ENCODE measurements at regions not wholly inside any gene's neighbourhood (a gene's known extent, or its start where the extent isn't known, plus 50 kb on each side); places are given as distances from the start of the nearest gene placed in this dataset.

DNA sequence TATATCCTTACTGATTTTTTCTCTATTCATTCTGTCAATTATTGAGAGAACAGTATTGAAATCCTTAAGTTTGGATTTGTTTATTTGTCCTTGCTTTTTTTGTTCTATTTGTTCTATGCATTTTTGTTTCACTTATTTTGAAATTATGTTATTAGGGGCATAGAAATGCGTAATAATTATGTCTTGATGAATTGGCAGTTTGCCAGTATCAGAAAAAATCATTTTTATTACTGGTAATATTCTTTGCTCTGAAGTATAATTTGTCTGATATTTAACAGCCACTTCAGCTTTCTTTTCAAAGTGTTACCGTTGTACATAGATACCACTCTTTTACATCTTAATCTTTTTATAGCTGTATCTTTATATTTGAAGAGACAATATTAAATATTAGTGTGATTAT, 2090.9 kb upstream of the WWC1 start:
- Histone ChIP-seq H3K9me3 (ENCODE audit: control insufficient read depth, low read depth, low read length) (no peaks in the 10 kb centered on the region), H3K36me3 (ENCODE audit: control insufficient read depth, insufficient read depth, low read length) (no peaks in the 10 kb centered on the region), H3K27me3 (ENCODE audit: control insufficient read depth, insufficient read depth, low read length) (no peaks in the 10 kb centered on the region), H3K4me3 (ENCODE audit: low read length) (no peak overlapping the region), H3K27ac (ENCODE audit: low read length) (no peak overlapping the region), H3K4me1 (ENCODE audit: control insufficient read depth, insufficient read depth, low read length) (no peaks in the 10 kb centered on the region)
- WGBS (ENCODE audit: insufficient coverage, low lambda C conversion rate), result 91% methylated on average over 2 of the region's 2 CpGs
- no peak for DNase-seq

DNA sequence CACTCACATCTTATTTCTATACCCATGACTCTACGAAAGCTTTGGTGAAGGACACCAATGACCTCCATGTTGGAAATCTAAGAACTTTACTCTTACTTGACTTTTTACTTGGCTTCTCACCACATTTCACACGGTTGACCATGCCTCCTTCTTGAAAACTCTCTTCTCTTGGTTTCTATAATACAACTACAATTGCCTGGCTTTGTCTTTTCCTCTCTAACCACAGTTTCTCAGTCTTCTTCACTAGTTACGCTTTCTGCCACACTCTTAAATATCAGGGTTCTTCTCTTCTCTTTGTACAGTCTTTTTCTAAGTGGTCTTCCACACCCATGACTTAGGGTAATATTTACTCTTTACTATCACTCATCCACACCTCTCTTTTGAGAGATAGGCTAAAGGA, 2079.8 kb upstream of the WWC1 start:
- DNase-seq, result no peak
- WGBS (ENCODE audit: insufficient coverage, low lambda C conversion rate), result 100% methylated on average over 2 of the region's 3 CpGs
- no peaks in the 10 kb centered on the region for H3K27me3 ChIP-seq (ENCODE audit: control insufficient read depth, insufficient read depth, low read length)

DNA sequence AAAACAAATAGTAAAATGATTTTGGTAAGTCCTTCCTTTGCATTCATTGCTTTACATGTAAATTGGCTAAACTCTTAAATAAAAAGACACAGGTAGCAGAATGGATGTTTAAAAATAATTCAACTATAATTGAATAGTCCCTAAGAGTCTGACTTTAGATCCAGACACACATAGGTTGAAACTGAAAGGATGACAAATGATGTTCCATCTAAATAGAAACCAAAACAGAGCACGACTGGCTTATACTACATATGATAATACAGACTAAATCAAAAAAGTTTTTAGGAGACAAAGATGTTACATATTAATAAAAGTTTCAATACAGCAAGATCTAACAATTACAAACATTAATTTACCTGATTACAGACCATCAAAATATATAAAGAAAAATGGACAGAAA, 2055.1 kb upstream of the WWC1 start:
- H3K36me3 ChIP-seq (ENCODE audit: control insufficient read depth, insufficient read depth, low read length), result no peaks in the 10 kb centered on the region
- H3K4me3 ChIP-seq (ENCODE audit: low read length), result no peak overlapping the region
- H3K9me3 ChIP-seq (ENCODE audit: control insufficient read depth, low read depth, low read length), result peaks cover 15% of the 10 kb centered on the region
- H3K27ac ChIP-seq (ENCODE audit: low read length), result no peak overlapping the region
- H3K27me3 ChIP-seq (ENCODE audit: control insufficient read depth, insufficient read depth, low read length), result no peaks in the 10 kb centered on the region
- WGBS (ENCODE audit: insufficient coverage, low lambda C conversion rate), result 33% methylated on average over 1 of the region's 1 CpG
- no peak for DNase-seq
- no peaks in the 10 kb centered on the region for H3K4me1 ChIP-seq (ENCODE audit: control insufficient read depth, insufficient read depth, low read length)

More for the DNA sequence above, 2079.8 kb upstream of the WWC1 start:
- H3K4me3 ChIP-seq (ENCODE audit: low read length), result no peak overlapping the region
- no peak overlapping the region for H3K27ac ChIP-seq (ENCODE audit: low read length)
- no peaks in the 10 kb centered on the region for H3K36me3 ChIP-seq (ENCODE audit: control insufficient read depth, insufficient read depth, low read length)
- H3K4me1 ChIP-seq (ENCODE audit: control insufficient read depth, insufficient read depth, low read length), result no peaks in the 10 kb centered on the region
- no peaks in the 10 kb centered on the region for H3K9me3 ChIP-seq (ENCODE audit: control insufficient read depth, low read depth, low read length)

DNA sequence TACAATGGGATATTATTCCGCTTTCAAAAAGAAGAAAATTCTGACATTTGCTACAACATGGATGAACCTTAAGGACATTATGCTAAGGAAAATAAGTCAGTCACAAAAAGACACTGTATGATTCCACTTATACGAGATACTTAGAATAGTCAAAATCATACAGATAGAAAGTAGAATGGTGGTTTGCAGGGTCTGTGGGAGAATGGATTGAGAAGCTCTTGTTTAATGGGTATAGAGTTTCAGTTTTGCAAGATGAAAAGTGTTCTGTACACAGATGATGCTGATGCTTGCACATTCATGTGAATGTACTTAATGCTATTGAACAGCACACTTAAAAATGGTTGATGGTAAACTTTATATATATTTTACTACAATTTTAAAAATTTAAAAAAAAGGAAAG, 2050.7 kb upstream of the WWC1 start:
- WGBS (ENCODE audit: insufficient coverage, low lambda C conversion rate), result no CpG with 5 or more reads among the region's 2 CpGs
- no peaks in the 10 kb centered on the region for H3K36me3 ChIP-seq (ENCODE audit: control insufficient read depth, insufficient read depth, low read length)
- peaks cover 4% of the 10 kb centered on the region for H3K9me3 ChIP-seq (ENCODE audit: control insufficient read depth, low read depth, low read length)
- no peaks in the 10 kb centered on the region for H3K4me1 ChIP-seq (ENCODE audit: control insufficient read depth, insufficient read depth, low read length)
- no peaks in the 10 kb centered on the region for H3K27me3 ChIP-seq (ENCODE audit: control insufficient read depth, insufficient read depth, low read length)
- no peak for DNase-seq
- no peak overlapping the region for H3K4me3 ChIP-seq (ENCODE audit: low read length)
- H3K27ac ChIP-seq (ENCODE audit: low read length), result no peak overlapping the region

DNA sequence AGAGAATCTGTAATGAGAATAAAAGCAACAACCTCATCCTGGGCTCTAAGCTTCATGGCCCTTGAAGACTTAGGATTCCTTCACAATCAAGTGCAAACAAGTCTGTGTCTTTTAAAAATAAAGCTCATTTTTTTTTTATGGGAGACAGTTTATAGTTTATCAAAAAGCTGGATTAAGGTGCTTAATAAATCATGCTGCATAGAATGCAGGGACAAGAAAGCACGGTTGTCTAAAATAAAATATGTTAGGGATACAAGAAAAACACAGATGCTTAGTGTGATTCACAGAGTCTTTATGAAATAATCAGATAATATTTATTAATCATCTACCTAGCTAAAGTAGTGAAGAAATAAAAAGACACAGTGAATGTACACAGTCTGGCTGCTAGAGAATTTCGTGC, 2045.9 kb upstream of the WWC1 start:
- Histone ChIP-seq H3K4me3 (ENCODE audit: low read length) (no peak overlapping the region), H3K9me3 (ENCODE audit: control insufficient read depth, low read depth, low read length) (no peaks in the 10 kb centered on the region), H3K27ac (ENCODE audit: low read length) (no peak overlapping the region), H3K27me3 (ENCODE audit: control insufficient read depth, insufficient read depth, low read length) (no peaks in the 10 kb centered on the region), H3K36me3 (ENCODE audit: control insufficient read depth, insufficient read depth, low read length) (no peaks in the 10 kb centered on the region), H3K4me1 (ENCODE audit: control insufficient read depth, insufficient read depth, low read length) (no peaks in the 10 kb centered on the region)
- DNase-seq, result no peak
- 75% methylated on average over 2 of the region's 2 CpGs for WGBS (ENCODE audit: insufficient coverage, low lambda C conversion rate)

DNA sequence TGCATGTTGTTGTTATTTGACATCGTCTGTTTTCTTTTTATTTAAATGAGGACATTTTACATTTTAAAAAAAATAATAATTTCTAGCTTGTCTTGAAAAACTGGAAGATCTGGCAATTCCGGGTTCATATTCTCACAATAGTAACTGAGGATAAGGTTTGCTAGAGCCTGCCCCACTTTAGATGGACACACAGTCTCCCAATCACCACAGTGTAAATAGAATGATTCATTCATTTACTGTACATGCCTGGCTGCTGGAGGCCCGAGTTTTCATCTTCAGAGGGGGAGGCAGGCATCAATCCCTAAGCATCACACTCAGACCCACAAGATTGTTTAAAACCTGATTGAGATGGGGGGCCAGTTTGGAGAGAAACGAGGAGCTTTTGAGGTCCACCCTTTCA, 2039.7 kb upstream of the WWC1 start:
- H3K27me3 ChIP-seq (ENCODE audit: control insufficient read depth, insufficient read depth, low read length), result no peaks in the 10 kb centered on the region
- H3K27ac ChIP-seq (ENCODE audit: low read length), result no peak overlapping the region
- no peaks in the 10 kb centered on the region for H3K9me3 ChIP-seq (ENCODE audit: control insufficient read depth, low read depth, low read length)
- no peaks in the 10 kb centered on the region for H3K36me3 ChIP-seq (ENCODE audit: control insufficient read depth, insufficient read depth, low read length)
- H3K4me1 ChIP-seq (ENCODE audit: control insufficient read depth, insufficient read depth, low read length), result no peaks in the 10 kb centered on the region
- no peak overlapping the region for H3K4me3 ChIP-seq (ENCODE audit: low read length)
- no peak for DNase-seq
- WGBS (ENCODE audit: insufficient coverage, low lambda C conversion rate), result 88% methylated on average over 1 of the region's 4 CpGs

DNA sequence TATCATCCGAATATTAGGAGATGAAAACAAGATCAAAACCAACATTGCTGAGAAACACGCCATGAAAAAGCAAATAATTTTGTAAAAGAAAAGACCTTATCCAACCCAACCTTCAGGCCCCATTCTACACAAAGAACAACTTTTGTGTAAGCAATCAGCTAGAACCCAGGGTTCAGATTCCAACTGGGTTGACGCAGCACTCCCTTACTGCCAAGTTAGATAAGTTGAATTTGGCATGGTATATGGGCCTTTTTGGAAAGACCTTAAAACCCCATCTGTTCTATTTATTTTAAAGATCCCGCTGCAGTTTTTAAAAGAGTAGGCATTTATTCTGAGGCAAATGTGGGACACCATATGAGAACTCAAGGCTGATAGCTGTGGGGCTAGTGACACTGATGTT, 2033.8 kb upstream of the WWC1 start:
- H3K4me1 ChIP-seq (ENCODE audit: control insufficient read depth, insufficient read depth, low read length), result no peaks in the 10 kb centered on the region
- 93% methylated on average over 2 of the region's 4 CpGs for WGBS (ENCODE audit: insufficient coverage, low lambda C conversion rate)
- no peaks in the 10 kb centered on the region for H3K9me3 ChIP-seq (ENCODE audit: control insufficient read depth, low read depth, low read length)
- H3K36me3 ChIP-seq (ENCODE audit: control insufficient read depth, insufficient read depth, low read length), result no peaks in the 10 kb centered on the region
- no peaks in the 10 kb centered on the region for H3K27me3 ChIP-seq (ENCODE audit: control insufficient read depth, insufficient read depth, low read length)
- DNase-seq, result no peak
- H3K4me3 ChIP-seq (ENCODE audit: low read length), result no peak overlapping the region
- H3K27ac ChIP-seq (ENCODE audit: low read length), result no peak overlapping the region

DNA sequence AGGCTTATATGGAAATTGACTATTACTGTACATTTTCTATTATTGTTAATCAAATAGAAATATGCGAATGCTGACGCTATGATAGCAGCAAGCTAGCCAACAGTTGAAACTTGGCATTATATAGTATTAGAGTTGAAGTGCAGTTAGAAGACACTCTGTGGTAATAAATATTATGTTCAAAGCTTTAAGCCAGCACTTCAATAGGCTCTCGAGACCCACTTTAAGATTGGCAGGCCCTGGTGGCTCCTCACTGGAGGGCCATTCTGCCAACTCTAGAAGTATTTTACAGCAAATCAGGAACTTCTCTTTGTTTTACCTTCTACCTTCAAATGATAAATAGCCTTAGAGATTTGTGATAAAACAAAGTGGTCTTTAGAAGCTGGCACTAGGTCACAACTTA, 2029.0 kb upstream of the WWC1 start:
- H3K9me3 ChIP-seq (ENCODE audit: control insufficient read depth, low read depth, low read length), result no peaks in the 10 kb centered on the region
- H3K36me3 ChIP-seq (ENCODE audit: control insufficient read depth, insufficient read depth, low read length), result no peaks in the 10 kb centered on the region
- H3K27ac ChIP-seq (ENCODE audit: low read length), result no peak overlapping the region
- 100% methylated on average over 1 of the region's 3 CpGs for WGBS (ENCODE audit: insufficient coverage, low lambda C conversion rate)
- no peak overlapping the region for H3K4me3 ChIP-seq (ENCODE audit: low read length)
- no peak for DNase-seq
- no peaks in the 10 kb centered on the region for H3K27me3 ChIP-seq (ENCODE audit: control insufficient read depth, insufficient read depth, low read length)
- H3K4me1 ChIP-seq (ENCODE audit: control insufficient read depth, insufficient read depth, low read length), result no peaks in the 10 kb centered on the region

DNA sequence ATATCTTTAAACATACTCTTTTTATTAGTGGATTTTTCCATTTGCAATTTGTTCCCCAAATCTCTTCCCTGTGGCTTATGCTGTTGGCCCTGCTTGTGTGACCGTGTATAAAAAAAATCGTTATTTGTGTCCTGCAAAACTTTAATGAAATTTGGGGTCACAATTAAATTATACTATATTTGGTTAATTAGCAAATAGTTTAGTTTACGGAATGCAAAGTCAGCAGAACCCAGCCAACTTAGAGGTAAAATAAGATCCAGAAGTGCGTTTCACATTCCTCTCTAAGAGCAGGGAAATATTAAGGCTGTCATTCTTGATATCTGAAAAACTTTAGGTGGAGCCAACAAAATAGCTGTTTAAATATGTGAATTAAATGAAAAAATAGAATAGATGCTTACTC, 2023.5 kb upstream of the WWC1 start:
- Histone ChIP-seq H3K9me3 (ENCODE audit: control insufficient read depth, low read depth, low read length) (no peaks in the 10 kb centered on the region), H3K27ac (ENCODE audit: low read length) (no peak overlapping the region), H3K4me3 (ENCODE audit: low read length) (no peak overlapping the region), H3K36me3 (ENCODE audit: control insufficient read depth, insufficient read depth, low read length) (no peaks in the 10 kb centered on the region), H3K27me3 (ENCODE audit: control insufficient read depth, insufficient read depth, low read length) (no peaks in the 10 kb centered on the region), H3K4me1 (ENCODE audit: control insufficient read depth, insufficient read depth, low read length) (no peaks in the 10 kb centered on the region)
- WGBS (ENCODE audit: insufficient coverage, low lambda C conversion rate), result 93% methylated on average over 3 of the region's 4 CpGs
- DNase-seq, result no peak

DNA sequence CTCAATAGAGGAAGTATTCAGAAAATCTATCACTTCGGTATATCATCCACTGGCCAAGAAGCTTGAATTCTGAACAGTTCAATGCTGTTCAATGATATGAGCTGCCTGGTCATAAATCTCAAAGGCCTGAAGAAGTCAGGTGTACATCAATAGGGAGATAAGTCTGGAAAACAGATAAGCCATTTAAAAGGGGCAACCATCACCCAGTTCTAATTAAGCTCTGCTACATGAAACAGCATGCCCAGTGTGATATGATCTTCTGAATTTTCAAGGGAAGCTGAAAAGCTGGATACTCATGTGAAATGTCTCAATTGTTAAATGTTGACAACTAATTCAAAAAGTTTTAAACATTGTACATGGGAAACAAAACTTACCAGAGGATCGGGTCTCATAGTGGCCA, 2020.7 kb upstream of the WWC1 start:
- no CpG with 5 or more reads among the region's 2 CpGs for WGBS (ENCODE audit: insufficient coverage, low lambda C conversion rate)
- no peaks in the 10 kb centered on the region for H3K9me3 ChIP-seq (ENCODE audit: control insufficient read depth, low read depth, low read length)
- no peaks in the 10 kb centered on the region for H3K36me3 ChIP-seq (ENCODE audit: control insufficient read depth, insufficient read depth, low read length)
- no peaks in the 10 kb centered on the region for H3K4me1 ChIP-seq (ENCODE audit: control insufficient read depth, insufficient read depth, low read length)
- DNase-seq, result no peak
- H3K27me3 ChIP-seq (ENCODE audit: control insufficient read depth, insufficient read depth, low read length), result no peaks in the 10 kb centered on the region
- no peak overlapping the region for H3K27ac ChIP-seq (ENCODE audit: low read length)
- H3K4me3 ChIP-seq (ENCODE audit: low read length), result no peak overlapping the region

DNA sequence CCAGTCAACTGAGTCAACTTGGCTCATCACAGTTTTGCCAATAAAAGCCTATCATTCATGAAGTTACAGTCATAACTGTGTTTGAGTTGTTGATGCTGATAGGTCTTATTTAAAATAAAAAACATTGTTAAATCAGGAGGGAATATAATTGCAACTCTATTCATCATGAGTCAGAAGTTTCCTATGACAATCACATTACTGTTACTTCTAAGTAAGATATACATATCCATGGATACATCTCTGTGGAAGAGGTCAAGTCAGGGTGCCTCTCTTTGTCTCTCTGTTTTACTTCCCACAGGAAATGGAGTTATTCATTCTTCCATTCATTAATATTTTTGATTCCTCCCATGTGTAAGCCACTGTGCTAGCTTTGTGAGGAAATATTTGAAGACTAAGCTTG, 2015.4 kb upstream of the WWC1 start:
- H3K27me3 ChIP-seq (ENCODE audit: control insufficient read depth, insufficient read depth, low read length), result no peaks in the 10 kb centered on the region
- no peaks in the 10 kb centered on the region for H3K9me3 ChIP-seq (ENCODE audit: control insufficient read depth, low read depth, low read length)
- H3K36me3 ChIP-seq (ENCODE audit: control insufficient read depth, insufficient read depth, low read length), result no peaks in the 10 kb centered on the region
- H3K27ac ChIP-seq (ENCODE audit: low read length), result no peak overlapping the region
- no peaks in the 10 kb centered on the region for H3K4me1 ChIP-seq (ENCODE audit: control insufficient read depth, insufficient read depth, low read length)
- no peak for DNase-seq
- no peak overlapping the region for H3K4me3 ChIP-seq (ENCODE audit: low read length)
